GM12872 (cell line): ENCODE measurements at regions not wholly inside any gene's neighbourhood (a gene's known extent, or its start where the extent isn't known, plus 50 kb on each side); places are given as distances from the start of the nearest gene placed in this dataset.

Source experiments
- TF ChIP-seq, protein P1 (sequence below): IDR thresholded peaks from 3 replicates; pipeline ENCODE4 v1.5.1; 2011; ENCODE audit warnings: low read depth, mild to moderate bottlenecking, low read length, moderate library complexity; ENCODE audit not compliant: insufficient read depth

DNA sequence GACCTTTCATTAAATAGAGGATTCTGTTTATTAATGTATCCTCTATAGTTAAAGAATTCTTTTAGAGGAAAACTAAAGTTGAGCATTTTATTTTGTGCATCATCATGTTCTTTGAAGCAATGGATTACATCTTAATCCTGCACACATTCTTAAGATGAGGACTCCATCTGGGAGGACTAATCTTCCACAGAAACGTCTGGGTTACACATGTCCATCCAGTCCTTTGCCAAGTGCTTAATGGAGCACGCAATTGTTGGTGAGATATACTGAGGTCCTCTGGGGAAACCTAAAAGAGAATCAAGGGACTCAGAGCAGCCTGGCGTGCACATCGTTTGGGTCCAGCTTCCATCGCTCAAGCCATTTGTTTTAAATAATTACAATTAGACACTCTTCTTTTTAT lies 115.1 kb upstream of the SFRP2 start:
- TF ChIP-seq, protein P1, sequence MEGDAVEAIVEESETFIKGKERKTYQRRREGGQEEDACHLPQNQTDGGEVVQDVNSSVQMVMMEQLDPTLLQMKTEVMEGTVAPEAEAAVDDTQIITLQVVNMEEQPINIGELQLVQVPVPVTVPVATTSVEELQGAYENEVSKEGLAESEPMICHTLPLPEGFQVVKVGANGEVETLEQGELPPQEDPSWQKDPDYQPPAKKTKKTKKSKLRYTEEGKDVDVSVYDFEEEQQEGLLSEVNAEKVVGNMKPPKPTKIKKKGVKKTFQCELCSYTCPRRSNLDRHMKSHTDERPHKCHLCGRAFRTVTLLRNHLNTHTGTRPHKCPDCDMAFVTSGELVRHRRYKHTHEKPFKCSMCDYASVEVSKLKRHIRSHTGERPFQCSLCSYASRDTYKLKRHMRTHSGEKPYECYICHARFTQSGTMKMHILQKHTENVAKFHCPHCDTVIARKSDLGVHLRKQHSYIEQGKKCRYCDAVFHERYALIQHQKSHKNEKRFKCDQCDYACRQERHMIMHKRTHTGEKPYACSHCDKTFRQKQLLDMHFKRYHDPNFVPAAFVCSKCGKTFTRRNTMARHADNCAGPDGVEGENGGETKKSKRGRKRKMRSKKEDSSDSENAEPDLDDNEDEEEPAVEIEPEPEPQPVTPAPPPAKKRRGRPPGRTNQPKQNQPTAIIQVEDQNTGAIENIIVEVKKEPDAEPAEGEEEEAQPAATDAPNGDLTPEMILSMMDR, result no peak

DNA sequence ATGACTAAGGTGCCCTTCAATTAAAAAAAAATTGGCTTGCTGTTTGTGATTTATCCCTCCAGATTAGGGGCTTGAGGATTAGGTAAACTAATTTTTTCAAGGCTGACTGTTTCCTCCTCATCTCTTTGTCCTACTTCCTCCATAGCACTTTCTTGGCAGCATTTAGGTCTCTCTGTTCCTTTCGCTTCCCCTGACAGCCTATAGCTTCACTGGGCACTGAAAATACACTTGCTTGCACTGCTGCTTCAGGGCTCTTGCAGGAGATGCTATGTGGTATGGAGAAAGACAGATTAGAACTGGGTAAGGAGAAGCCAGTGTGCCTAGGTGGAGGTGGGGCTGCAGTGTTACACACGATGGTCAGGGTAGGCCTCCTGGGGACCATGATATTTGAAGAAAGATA lies 112.3 kb upstream of the SFRP2 start:
- TF ChIP-seq, protein P1, result no peak

DNA sequence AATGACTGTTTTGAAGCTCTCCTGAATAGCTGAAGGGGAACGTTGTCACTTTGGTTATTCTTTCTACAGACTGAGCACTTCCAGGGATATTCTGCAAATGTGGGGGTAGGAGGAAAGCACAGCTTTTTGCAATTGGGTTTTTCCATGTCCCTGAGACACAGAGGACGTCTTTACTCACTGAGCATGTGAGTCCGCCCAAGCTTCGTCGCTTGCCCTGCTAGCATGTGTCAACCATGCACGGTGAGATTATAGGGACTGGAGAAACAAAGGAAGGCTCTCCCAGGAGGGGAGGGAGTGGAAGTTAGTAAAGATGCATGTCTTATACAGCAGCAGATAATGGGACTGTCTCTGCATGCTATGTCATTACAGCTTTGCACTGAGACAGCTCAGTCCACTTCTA lies 111.5 kb upstream of the SFRP2 start:
- TF ChIP-seq, protein P1, result no peak

DNA sequence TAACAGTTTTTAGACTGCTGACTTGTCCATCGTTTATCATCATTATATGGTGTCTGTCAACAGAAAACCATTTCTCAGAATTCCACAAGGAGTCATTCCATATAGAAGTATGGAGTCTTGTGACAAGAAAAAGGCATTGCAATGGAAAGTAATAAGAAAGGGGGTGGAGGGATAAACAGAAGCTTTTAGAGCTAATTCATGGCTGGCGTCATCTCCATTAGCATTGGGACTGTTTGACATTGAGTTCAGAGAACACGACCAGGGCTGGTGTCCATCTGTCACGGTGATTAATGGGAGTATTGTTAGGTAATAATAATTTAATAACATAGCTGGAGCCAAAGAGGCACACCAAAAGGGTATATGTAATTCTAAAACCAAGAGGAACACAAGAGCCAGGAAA lies 101.9 kb upstream of the SFRP2 start:
- TF ChIP-seq, protein P1, result no peak

DNA sequence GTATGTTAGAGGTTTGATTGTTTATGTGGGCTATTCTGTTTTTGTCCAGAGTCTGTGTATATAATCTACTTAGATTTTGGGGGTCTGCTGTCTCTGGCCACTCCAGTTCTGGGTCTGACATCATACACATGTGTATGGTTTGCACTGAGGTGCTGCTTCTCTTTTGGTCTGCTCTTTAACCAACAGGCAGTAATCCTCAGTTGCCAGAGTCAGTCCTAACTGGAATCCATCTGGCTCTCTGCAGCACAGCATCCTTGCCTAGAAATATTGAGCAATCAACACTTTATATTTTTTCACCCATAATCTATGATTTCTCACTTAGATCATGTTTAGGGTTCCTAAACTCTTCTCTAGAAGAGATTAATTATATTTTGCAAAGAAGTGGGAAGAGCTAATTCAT lies 98.3 kb upstream of the SFRP2 start:
- TF ChIP-seq, protein P1, result no peak

DNA sequence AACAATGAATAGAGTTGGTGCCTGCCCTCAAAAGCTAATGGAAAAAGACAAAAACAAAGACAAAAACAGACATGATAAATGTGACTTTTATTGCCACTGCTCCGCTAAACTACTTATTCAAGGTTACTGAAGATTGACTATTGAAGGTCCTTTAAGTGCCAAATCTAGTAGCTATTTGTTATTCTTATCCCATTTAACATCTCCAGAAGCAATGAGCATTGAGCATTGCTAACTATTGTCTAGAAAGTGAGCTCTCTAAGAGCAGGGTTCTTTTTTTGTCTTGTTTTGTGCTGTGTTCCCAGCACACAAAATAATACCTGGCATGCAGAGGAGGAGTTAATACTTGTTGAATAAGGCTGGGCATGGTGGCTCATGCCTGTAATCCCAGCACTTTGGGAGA lies 95.4 kb upstream of the SFRP2 start:
- TF ChIP-seq, protein P1, result no peak

DNA sequence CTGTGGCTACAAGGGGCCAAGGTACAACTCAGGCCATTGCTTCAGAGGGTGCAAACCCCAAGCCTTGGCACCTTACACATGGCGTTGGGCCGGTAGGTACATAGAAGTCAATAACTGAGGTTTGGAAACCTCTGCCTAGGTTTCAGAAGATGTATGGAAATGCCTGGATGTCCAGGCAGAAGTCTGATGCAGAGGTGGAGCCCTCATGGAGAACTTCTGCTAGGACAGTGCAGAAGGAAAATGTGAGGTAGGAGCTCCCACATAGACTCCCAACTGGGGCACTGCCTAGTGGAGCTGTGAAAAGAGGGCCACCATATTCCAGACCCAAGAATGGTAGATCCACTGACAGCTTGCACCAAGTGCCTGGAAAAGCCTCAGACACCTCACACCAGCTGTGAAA lies 92.1 kb upstream of the SFRP2 start:
- TF ChIP-seq, protein P1, result no peak

DNA sequence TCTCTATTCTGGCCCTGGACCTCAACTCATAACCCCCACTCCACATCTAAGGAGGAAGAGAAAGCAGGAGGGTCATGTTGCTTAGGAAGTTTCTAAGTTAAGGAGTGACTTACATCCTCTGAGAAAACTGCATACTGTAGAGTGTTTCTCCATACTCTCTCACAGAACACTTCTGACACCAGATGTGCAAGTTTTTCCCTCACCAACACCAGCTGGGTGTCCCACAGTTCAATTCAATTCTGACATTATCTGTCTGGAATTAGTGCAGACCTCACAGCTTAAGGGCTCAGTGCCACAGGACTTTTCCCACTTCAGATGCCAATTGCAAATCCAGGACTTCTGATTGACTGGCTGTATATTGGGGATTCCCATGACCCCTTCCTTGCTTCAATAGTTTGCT lies 89.0 kb upstream of the SFRP2 start:
- TF ChIP-seq, protein P1, result no peak
